ENCODE measurements at regions not wholly inside any gene's neighbourhood (a gene's known extent, or its start where the extent isn't known, plus 50 kb on each side); places are given as distances from the start of the nearest gene placed in this dataset.

DNA sequence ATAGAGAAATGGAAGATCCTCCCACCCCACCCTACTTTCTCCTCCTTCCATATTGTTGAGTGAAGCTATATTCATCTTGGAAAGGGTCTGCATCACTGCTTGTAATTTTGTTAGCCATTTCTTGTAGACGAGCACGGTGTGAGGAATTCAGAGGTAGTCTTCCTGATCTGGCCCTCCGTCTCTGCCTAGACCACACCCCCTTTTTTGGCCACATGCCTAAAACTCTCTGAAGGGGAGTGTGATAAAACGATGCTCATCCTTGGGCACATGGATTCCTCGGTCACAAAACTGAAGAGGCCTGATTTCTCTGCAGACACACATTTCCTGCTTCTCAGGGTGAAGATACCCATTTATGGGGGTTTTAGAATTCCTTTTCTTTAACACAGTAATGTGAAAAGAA, 182.8 kb downstream of the LARP7 start:
- no peaks in the 10 kb centered on the region for H3K79me2 ChIP-seq (ENCODE audit: insufficient read depth, low read length)
- no peak overlapping the region for H3K4me2 ChIP-seq (ENCODE audit: low read depth, low read length, poor library complexity, severe bottlenecking)
- H3F3A ChIP-seq (ENCODE audit: low read depth) = no peaks in the 10 kb centered on the region

DNA sequence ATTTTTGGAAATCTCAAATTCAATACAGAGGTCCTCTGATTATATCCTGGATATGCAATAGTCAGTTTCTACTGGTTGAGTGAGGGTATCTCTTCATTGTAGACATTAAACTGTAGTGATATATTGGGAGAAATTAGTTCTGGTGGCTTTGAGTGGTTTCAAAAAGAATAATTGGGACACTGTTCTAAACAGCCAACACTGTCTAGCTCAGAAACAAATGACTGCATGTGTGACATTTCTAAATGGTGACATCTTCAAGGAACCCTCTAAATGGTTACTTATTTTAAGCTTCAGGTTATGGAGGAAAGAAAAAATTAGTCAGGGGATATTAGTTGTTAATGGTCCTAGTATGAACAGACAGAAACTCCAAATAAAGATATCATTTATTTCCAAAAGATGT, 186.2 kb downstream of the LARP7 start:
- Histone ChIP-seq H3K9ac (ENCODE audit: low read depth, low read length, poor library complexity, severe bottlenecking) (no peak overlapping the region), H2AFZ (ENCODE audit: low read length) (no peak overlapping the region), H3K79me2 (ENCODE audit: insufficient read depth, low read length) (no peaks in the 10 kb centered on the region), H3K4me1 (ENCODE audit: insufficient read depth, low read length, poor library complexity, severe bottlenecking) (no peaks in the 10 kb centered on the region), H4K20me1 (ENCODE audit: insufficient read depth, low read length, poor library complexity, severe bottlenecking) (no peaks in the 10 kb centered on the region), H3K9me3 (ENCODE audit: insufficient read depth, low read depth, low read length) (no peaks in the 10 kb centered on the region), H3K4me2 (ENCODE audit: low read depth, low read length, poor library complexity, severe bottlenecking) (no peak overlapping the region), H3K36me3 (ENCODE audit: insufficient read depth, low read length) (no peaks in the 10 kb centered on the region), H3F3A (ENCODE audit: low read depth) (no peaks in the 10 kb centered on the region), H3K9me2 (replicated peaks; ENCODE audit: low read depth, low read length) (no peaks in the 10 kb centered on the region), H3K4me3 (ENCODE audit: low read length, poor library complexity, severe bottlenecking) (no peak overlapping the region), H3K27me3 (ENCODE audit: insufficient read depth, low read length, poor library complexity, severe bottlenecking) (no peaks in the 10 kb centered on the region)
- TF ChIP-seq EZH2phosphoT487 (IDR thresholded peaks at IDR 0.05; ENCODE audit: borderline replicate concordance) (no peak), CTCF (conservative IDR thresholded peaks at IDR 0.05; ENCODE audit: low read length) (no peak)

More for the DNA sequence above, 182.8 kb downstream of the LARP7 start:
- Histone ChIP-seq H3K4me3 (ENCODE audit: low read length, poor library complexity, severe bottlenecking) (no peak overlapping the region), H3K9me2 (replicated peaks; ENCODE audit: low read depth, low read length) (no peaks in the 10 kb centered on the region), H2AFZ (ENCODE audit: low read length) (no peak overlapping the region), H4K20me1 (ENCODE audit: insufficient read depth, low read length, poor library complexity, severe bottlenecking) (no peaks in the 10 kb centered on the region), H3K27me3 (ENCODE audit: insufficient read depth, low read length, poor library complexity, severe bottlenecking) (no peaks in the 10 kb centered on the region), H3K4me1 (ENCODE audit: insufficient read depth, low read length, poor library complexity, severe bottlenecking) (no peaks in the 10 kb centered on the region), H3K36me3 (ENCODE audit: insufficient read depth, low read length) (no peaks in the 10 kb centered on the region), H3K9ac (ENCODE audit: low read depth, low read length, poor library complexity, severe bottlenecking) (no peak overlapping the region), H3K9me3 (ENCODE audit: insufficient read depth, low read depth, low read length) (no peaks in the 10 kb centered on the region)
- no peak for TF ChIP-seq CTCF (conservative IDR thresholded peaks at IDR 0.05; ENCODE audit: low read length)
- TF ChIP-seq EZH2phosphoT487 (IDR thresholded peaks at IDR 0.05; ENCODE audit: borderline replicate concordance) = no peak

- Histone ChIP-seq H3K79me2 (ENCODE audit: insufficient read depth, low read length) (no peaks in the 10 kb centered on the region), H3K4me1 (ENCODE audit: insufficient read depth, low read length, poor library complexity, severe bottlenecking) (no peaks in the 10 kb centered on the region)
Observed at GRCh38 chr4:112823606-112824005, 186.7 kb downstream of the LARP7 start.

More at GRCh38 chr4:112823606-112824005, 186.7 kb downstream of the LARP7 start:
- H3K9me2 ChIP-seq (replicated peaks; ENCODE audit: low read depth, low read length) = no peaks in the 10 kb centered on the region
- no peak overlapping the region for H3K9ac ChIP-seq (ENCODE audit: low read depth, low read length, poor library complexity, severe bottlenecking)
- no peak overlapping the region for H3K4me2 ChIP-seq (ENCODE audit: low read depth, low read length, poor library complexity, severe bottlenecking)
- H3K36me3 ChIP-seq (ENCODE audit: insufficient read depth, low read length) = no peaks in the 10 kb centered on the region
- H3K27me3 ChIP-seq (ENCODE audit: insufficient read depth, low read length, poor library complexity, severe bottlenecking) = no peaks in the 10 kb centered on the region
- no peaks in the 10 kb centered on the region for H4K20me1 ChIP-seq (ENCODE audit: insufficient read depth, low read length, poor library complexity, severe bottlenecking)
- TF ChIP-seq EZH2phosphoT487 (IDR thresholded peaks at IDR 0.05; ENCODE audit: borderline replicate concordance) (no peak), CTCF (conservative IDR thresholded peaks at IDR 0.05; ENCODE audit: low read length) (no peak)
- H3K9me3 ChIP-seq (ENCODE audit: insufficient read depth, low read depth, low read length) = no peaks in the 10 kb centered on the region
- no peaks in the 10 kb centered on the region for H3F3A ChIP-seq (ENCODE audit: low read depth)
- no peak overlapping the region for H2AFZ ChIP-seq (ENCODE audit: low read length)
- no peak overlapping the region for H3K4me3 ChIP-seq (ENCODE audit: low read length, poor library complexity, severe bottlenecking)
